AG09319 (cell line): ENCODE measurements at regions not wholly inside any gene's neighbourhood (a gene's known extent, or its start where the extent isn't known, plus 50 kb on each side); places are given as distances from the start of the nearest gene placed in this dataset.

Source experiments
- DNase-seq: peaks from one replicate; pipeline ENCODE4 v3.0.0-alpha.2; 2010; ENCODE audit warnings: low read depth; ENCODE audit errors: extremely low read depth
- CTCF ChIP-seq: IDR thresholded peaks from 2 replicates; pipeline ENCODE4 v1.5.1; 2011; ENCODE audit warnings: low read depth, mild to moderate bottlenecking, inconsistent platforms, low read length, moderate library complexity

- TF ChIP-seq CTCF: no peak
- no peak for DNase-seq
Measured at GRCh38 chr1:207971331-207972219, 60.6 kb upstream of the CD34 start.

GRCh38 chr1:207970329-207971233, 59.7 kb upstream of the CD34 start:
- no peak for DNase-seq
- TF ChIP-seq CTCF: no peak

GRCh38 chr1:207969528-207969927, 58.6 kb upstream of the CD34 start:
- TF ChIP-seq CTCF: no peak
- DNase-seq: no peak

- DNase-seq: no peak
- no peak for TF ChIP-seq CTCF
Measured at GRCh38 chr1:207968521-207969009, 57.6 kb upstream of the CD34 start.

GRCh38 chr1:207967703-207968102, 56.8 kb upstream of the CD34 start:
- TF ChIP-seq CTCF: no peak
- no peak for DNase-seq

- no peak for TF ChIP-seq CTCF
Measured at GRCh38 chr1:207966521-207966920, 55.6 kb upstream of the CD34 start.

More at GRCh38 chr1:207966521-207966920, 55.6 kb upstream of the CD34 start:
- no peak for DNase-seq
